ENCODE measurements at regions not wholly inside any gene's neighbourhood (a gene's known extent, or its start where the extent isn't known, plus 50 kb on each side); places are given as distances from the start of the nearest gene placed in this dataset.

GRCh38 chr11:113553235-113553634 lies 78.0 kb upstream of the DRD2 start:
- DNase-seq, result no peak

DNA sequence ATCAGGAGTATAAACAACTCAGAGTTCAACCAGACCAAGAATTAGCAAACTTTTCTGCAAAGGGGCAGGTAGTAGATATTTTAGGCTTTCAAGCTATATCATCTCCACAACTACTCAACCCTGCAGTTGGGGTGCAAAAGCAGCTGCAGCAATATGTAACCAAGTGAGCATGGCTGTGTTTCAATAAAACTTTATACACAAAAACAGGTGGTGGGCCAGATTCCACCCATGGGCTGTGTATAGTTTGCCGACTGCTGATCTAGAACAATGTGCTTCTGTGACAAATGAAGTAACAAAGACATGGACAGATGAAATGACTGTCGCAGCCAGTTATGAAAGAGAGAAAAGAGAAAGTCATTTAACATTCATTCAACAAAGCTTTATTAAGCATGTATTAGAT lies 77.1 kb upstream of the DRD2 start:
- DNase-seq, result no peak

DNA sequence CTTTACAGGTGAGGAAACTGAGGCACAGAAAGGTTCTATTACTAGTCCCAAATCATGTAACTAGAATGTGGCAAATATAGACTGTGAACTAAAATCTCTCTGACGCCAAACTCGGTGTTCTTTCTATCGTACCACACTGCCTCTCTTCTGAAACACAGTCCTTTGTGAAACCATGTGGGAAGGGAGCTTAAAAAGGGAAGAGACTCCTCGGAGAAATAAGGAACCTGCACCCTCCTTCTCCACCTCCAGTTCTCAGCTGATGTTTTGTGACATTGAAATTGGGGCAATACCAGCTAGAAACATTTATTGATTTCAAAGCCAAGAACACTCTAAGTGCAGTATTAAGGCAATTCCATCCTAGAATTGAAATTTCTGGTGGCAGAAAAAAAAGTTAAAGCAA lies 76.4 kb upstream of the DRD2 start:
- DNase-seq, result no peak

DNA sequence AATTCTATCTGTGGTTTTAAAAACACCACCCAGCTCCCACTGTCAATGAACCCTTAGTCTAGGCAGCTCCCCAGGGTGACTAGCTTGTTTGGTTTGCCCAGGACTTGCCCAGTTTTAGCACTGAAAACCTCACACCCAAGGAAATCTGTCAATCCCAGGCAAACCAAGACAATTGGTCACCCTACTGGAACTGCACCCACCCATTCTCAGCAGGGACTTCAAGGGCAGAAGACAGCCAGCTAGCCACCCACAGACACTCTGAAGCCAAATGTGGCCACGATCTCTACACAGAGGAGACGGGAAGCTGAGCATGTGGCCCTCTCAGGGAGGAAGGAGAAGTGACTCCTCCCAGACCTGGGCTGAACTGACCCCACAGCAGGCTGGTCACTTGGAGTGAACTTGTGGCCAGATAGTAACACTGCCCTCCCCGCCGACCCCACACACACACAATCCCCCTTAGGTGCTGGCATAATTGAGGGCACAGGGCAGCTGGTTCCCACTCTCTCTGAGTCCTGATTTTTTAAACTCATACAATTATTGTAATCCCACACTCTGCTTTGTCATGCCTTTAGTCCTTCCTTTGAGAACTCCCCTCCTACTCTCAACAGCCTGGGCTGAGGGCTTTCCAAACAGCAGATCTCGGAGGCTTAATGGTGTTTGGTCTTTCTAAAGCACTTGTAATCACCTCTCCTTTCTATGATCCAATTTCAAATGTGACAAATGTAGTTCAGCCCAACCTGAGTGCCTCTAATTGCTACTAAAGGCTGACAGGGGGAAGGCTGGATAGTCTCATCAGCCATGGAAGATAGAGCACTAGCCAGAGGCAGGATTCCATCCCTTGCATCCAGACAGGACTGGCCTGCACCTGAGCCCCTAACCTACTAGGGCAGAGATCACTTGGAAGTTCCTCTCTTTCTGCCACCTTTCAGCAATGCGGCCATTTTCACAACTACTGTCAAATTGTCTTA lies 74.7 kb upstream of the DRD2 start:
- DNase-seq, result no peak

DNA sequence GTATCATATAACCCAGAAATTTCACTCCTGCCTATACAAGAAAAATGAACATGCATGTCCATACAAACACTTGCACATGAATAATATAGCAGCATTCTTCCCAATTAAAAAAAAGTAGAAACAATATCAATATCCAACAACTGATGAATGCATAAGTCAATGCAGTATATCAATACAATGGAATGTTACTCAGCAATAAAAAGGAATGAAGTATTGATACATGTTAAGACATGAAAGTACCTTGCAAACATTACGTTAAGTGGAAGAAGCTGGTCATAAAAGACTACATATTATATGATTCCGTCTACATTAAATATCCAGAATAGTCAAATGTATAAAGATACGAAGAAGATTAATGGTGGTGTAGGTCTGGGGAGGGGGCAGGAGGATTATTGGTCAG lies 73.9 kb upstream of the DRD2 start:
- no peak for DNase-seq

- DNase-seq, result no peak
Observed at GRCh38 chr11:113547739-113548138, 72.5 kb upstream of the DRD2 start.

DNA sequence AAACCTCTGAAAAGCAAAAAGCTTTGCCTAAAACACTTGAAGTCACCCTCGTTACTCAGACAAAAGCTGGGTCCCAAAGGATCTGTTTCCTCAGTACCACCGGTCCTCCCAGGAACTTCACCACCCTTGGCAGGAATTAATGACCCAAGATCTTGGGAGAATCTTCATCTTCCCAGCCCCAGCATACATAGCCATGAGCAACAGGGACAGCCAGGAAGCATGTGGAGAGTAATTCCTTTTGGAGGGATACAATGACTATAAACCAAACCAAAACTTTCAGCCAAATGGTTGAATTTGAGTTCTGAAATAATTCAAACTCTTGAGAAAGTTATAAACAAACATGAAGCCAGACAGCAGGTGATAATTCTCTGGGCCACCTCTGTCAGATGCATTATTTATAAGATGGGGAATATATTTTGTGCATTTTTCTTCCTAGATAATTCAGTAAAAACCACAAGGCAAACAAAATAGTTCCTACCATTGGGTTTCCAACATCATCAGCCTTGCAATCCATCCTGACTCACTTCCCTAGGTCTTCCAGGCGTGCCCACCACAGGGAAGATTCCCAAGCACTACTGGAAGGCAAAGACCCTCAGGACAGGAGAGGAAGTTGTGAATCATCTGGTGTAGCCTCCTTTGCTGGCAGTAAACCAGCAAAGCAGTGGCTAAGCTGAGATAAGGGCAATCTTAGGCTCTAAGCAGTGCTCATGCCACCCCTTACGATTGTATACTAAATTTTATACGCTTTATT lies 71.7 kb upstream of the DRD2 start:
- DNase-seq, result no peak

DNA sequence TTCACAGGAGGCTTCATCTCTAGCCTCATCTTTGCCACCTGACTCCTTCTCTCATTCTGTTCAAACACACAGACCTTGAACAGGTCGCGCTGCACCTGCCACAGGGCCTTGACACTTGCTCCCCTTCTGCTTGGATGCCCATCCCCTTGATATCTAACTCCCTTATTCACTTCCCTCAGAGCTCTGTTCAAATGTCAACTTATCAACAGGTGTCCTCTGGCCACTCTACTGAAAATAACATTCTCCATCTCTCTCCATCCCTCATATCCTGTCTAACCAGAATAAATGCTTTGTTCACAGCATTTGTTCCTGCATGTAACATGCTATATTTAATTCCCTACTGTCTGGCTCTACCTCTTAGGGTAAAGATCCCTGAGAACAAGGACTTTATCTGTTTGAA lies 67.2 kb upstream of the DRD2 start:
- peak; percentile 12 for DNase-seq

DNA sequence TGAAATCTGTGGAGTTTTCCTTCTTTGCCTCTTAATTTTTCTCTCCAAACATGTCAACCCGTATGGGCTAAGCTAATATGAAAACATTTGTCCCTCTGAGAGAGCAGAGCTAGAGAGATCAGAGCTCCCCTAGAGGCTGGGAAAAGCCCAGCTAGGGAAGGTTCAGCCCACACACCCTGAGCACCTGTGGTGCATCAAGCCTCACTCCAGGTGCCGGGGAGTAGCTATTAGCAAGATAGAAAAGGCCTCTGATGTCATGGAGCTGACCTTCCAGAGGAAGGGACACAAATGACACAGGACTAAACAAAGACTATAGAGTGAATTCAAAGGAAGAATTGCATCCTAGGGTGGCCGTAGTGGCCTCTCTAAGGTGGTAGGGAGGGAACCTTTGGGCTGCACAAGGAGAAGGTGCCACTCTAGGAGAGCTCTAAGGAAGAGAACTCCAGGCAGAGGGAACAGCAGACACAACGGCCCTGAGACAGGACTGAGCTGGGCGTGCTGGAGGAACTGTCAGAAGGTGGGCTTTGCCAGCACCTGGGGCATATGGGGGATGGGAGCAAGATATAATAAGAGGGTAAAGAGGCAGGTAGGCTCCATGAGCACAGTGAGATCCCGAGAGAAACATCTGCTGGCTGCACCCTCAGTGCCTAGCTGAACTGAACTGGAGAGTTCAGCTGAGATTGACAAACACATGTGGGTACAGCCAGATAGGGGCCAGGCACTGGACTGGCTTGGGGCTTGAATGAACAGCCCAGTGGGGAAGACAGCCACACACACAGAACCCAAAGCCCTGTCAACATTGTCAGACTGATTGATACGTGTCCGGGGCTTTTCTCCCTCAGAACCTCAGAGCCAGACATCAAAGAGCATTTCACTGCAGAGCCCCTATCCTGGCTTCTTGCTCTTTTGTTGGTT lies 65.5 kb upstream of the DRD2 start:
- peak; percentile 48 for DNase-seq

- DNase-seq, result peak; percentile 8
Observed at GRCh38 chr11:113538451-113539412, 63.5 kb upstream of the DRD2 start.

- no peak for DNase-seq
Observed at GRCh38 chr11:113534625-113535024, 59.4 kb upstream of the DRD2 start.

DNA sequence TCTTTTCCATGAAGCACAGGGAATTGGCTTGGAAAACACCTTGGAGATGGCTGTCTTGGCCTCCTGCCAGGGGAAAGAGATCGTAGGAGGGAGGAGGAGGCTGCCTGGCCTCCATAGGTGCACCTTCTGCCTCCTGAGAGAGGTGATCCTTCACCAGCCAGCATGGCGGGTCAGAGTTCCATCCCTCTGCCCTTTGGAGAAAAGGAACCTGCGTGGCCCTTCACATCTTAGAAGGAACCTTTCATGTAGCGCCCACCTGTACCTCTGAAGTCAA lies 58.2 kb upstream of the DRD2 start:
- no peak for DNase-seq

DNA sequence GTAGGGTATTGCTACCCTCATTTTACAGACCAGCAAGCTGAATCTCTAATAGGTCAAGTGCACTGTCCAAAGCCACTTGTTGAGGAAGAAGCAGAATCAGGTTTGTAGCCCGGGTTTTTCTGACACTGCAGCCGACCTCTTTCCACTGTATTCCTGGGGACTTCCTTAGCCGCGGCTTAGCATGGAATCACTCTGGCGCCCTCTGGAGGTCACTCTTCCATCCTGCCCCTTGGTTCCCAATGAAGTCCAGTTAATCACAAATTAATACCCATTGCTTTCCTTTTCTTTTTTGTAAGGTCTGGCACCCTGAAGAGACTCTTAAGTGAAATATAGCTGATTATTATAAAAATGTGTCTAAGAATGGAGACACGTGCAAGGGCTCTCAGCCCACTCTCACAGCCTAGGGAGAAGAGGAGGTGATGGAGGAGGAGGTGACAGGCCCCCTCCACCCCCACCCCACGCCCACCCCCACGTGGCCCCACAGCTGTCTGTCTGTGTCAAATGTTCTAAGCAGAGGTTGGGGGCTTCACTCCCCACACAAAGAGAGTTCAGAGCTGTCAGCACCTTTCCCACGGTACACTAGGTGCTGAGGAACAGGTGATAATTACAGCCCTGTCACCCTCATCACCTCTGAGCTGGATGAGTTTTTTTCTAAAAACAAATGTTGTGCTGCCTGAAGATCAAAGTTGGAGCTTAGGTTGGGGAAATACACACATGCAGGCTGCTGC lies 57.7 kb upstream of the DRD2 start:
- DNase-seq, result peak; percentile 87

DNA sequence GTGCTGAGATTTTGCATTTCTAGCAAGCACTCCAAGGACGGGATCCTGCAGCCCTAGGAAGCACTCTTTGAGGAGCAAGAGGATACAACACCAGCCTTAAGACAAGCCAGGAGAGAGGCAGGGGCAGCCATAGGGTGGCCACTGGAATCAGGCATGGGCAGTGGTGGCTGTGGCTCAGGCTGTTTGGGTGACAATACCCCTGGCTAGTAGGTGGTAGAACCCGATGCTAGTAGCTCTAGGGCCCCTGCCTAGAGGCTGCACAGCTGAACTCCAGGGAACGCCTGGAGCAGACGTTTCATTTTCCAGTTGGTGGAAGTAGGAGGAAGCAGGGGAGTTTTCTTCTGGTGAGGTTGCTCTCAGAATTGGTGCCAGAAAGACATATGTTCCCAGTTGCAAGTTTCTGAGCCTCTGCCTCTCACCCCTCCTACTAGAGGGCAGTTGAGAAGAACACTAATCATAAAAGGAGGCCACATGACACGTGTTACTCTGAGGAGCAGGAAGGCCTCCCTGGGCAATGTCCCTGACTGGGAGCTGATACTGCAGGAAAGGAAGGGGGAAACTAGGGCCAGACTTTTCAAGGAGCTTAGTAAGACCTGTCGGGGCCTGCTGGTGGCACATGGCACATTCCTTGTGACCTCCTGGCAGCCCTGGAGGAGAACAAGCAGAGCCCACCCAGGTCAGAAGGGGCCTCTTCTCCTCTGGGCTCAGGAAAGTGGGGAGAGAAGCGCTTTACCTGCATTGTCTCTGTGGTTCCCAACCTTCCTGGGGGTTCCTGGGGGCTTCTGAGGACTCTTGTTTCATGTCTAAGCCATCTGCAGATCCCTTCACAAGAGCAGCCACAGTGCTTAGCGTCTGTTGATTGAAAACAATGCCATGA lies 56.6 kb upstream of the DRD2 start:
- no peak for DNase-seq

GRCh38 chr11:113531083-113531482 lies 55.9 kb upstream of the DRD2 start:
- no peak for DNase-seq

- DNase-seq, result no peak
Observed at GRCh38 chr11:113529606-113530005, 54.4 kb upstream of the DRD2 start.

DNA sequence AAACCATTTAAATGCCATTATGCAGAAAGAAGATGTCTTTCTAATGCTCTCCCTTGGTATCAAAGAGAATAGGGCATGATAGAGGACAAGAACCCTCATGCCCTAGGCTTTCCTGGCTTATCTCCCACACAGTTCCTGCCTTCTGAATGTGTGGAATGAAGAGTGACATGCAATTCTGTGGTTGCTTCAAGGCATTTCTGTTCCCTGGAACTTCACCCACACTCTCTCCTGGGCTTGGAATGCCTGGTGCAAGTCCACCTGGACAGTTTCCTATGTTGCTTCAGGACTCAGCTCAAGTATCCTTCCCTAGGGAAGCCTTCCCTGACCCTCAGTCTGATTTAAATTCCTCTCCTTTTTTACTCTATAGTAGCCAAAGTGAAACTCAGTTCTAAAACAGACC lies 53.8 kb upstream of the DRD2 start:
- DNase-seq, result no peak

GRCh38 chr11:113526521-113526920 lies 51.3 kb upstream of the DRD2 start:
- no peak for DNase-seq

Data from DMS53 (cell line).